ENCODE measurements at regions not wholly inside any gene's neighbourhood (a gene's known extent, or its start where the extent isn't known, plus 50 kb on each side); places are given as distances from the start of the nearest gene placed in this dataset.

- no peak for DNase-seq
Observed at GRCh38 chr4:60216752-60217151, 983.4 kb upstream of the ADGRL3 start.

- no peak for DNase-seq
Observed at GRCh38 chr4:60221866-60222265, 978.3 kb upstream of the ADGRL3 start.

- DNase-seq, result no peak
Observed at GRCh38 chr4:60223208-60223923, 976.8 kb upstream of the ADGRL3 start.

GRCh38 chr4:60241866-60242265, 958.3 kb upstream of the ADGRL3 start:
- no peak for DNase-seq

DNA sequence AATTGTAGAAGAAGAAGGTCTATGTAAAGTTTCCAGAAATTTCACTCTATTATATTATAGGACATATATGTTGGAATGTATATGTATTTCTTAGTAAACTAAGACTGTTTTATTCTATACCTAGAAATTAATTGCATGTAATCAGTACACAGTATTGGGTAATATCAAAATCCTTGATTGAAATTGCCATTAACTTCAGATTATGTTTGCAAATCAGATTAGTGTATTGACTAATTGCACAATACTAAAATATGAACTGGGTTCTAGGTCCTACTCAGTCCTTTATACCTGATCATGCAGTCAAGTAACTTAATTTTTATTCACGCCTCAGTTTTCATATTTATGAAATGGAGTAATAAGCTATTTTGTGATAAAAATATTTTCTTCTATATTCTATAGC, 950.3 kb upstream of the ADGRL3 start:
- no peak for DNase-seq

DNA sequence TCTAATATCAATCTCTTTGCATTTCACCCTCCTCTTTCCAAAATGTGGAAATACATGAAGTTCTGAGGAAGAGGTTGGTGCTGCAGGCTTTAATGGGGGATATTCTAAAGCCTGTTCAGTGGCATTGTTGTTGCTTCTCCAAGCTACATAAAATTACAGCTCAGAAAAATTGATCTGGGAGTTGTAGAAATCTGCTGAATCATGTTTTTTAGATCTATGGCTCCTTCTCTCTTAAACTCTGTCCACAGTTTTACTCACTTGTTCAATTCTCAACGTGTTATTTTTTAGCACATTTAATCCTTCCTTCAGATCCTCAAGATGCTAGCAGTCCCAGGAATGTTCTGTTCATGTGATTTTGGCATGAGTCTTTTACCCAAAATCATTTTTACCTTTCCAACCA, 949.5 kb upstream of the ADGRL3 start:
- DNase-seq, result no peak

DNA sequence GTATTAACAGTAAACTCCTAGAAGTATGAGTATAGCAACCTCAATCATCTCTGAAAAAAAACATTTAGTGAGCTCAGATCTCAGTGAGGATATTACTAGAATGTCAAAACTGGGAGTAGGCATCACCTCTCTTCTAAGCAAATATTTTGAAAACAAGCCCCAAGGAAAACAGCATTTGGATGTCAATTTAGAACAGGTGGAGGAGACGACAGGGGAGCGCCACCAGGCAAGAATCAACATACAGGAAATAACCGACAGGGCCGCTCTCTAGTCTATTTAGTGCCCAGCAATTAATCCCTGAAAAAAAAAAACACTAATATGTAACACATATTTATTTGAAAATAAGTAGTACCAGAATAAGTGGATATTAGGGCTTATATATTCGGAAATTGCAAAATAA, 940.3 kb upstream of the ADGRL3 start:
- DNase-seq, result no peak

DNA sequence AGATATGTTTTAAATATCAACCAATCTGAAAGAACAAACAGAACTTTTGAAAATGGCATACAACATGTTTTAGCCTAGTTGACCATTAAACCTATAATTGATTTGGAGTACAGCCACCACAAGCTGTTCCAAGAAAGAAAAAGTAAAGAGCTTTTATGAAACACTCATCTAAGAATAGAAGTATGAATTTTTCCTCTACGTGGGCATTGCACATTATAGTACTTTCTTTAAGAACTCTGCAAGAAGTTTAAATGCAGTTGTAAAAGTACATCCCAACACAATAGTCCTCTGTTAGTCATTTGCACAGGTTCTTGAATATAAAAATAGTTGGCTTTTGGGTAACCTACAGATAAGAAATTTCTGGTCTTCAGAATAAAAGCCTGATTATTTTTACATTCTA, 933.6 kb upstream of the ADGRL3 start:
- DNase-seq, result no peak

- DNase-seq, result no peak
Observed at GRCh38 chr4:60296386-60296785, 903.7 kb upstream of the ADGRL3 start.

- DNase-seq, result no peak
Observed at GRCh38 chr4:60313611-60314178, 886.4 kb upstream of the ADGRL3 start.

DNA sequence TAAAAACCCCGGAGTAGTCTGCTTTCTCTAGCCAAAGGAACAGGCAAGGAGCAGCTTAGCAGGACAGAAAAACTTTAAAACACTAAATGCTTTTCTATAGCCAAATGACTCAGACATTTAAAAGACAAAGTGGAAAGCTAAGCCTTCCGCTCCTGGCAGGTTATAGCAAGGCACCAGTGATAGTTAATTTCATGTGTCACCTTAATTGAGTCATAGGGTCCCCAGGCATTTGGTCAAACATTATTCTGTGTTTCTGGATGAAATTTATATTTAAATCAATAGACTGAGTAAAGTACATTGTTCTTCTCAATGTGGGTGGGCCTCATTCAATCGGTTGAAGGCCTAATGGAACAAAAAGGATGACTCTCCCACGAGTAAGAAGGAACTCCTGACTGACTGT, 885.7 kb upstream of the ADGRL3 start:
- DNase-seq, result no peak

GRCh38 chr4:60315586-60315985, 884.5 kb upstream of the ADGRL3 start:
- DNase-seq, result no peak

GRCh38 chr4:60326735-60327134, 873.4 kb upstream of the ADGRL3 start:
- no peak for DNase-seq

DNA sequence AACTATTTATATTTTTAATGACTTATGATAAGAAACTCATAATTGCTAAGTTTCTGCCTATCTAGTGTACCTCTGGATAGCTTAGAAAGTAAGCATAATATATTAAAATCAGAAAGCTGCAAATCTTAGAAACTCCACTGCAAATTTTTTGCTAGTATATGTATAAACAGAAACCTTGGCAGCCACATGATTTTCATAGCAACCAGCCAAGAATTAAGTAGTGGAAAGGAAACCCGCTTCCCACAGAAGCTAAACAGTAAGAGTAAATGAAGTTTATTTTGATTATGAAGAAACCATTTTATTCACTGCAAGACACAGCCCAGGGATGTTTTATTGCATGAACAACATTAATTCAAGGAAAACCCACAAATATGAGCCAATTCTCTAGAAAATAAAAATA, 872.5 kb upstream of the ADGRL3 start:
- DNase-seq, result no peak

DNA sequence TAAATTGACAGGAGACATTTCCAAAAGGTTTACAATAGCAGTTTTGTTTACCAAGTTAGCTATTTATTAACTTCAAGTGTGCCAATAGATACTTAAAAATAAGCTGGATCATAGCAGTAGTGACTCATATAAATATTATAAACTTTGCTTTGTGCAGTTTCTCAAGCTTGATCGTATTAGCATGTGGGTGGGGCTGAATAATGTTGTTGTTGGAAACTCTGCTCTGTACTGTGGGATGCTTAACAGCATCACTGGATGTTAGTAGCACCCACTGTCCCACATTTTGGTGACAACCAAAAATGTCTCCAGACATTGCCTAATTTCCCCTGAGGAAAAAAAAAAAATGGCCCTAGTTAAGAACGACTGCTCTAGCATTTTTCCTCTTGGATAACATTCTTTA, 855.2 kb upstream of the ADGRL3 start:
- DNase-seq, result no peak

- no peak for DNase-seq
Observed at GRCh38 chr4:60345392-60345791, 854.7 kb upstream of the ADGRL3 start.

GRCh38 chr4:60359746-60360367, 840.3 kb upstream of the ADGRL3 start:
- DNase-seq, result no peak

- no peak for DNase-seq
Observed at GRCh38 chr4:60365176-60365575, 835.0 kb upstream of the ADGRL3 start.

GRCh38 chr4:60366661-60367060, 833.5 kb upstream of the ADGRL3 start:
- no peak for DNase-seq

- no peak for DNase-seq
Observed at GRCh38 chr4:60368986-60369385, 831.1 kb upstream of the ADGRL3 start.

DNA sequence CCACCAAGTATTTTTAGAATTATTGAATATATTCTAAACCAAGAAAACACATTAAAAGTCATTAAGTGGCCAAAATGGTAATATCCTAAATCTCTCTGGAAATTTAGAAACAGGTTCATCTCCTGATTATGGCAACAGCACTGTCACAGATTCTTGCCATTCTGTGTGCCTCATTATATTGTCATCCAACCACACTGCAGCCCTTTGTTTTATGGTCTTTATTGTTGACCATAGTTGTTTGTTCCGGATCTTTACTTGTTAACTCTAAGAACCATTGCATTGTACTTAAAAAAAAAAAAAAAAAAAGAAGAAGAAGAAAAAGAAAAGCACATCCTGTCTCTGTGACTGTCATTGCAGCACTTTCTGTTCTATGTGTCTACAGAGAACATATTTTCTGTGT, 822.1 kb upstream of the ADGRL3 start:
- DNase-seq, result no peak

DNA sequence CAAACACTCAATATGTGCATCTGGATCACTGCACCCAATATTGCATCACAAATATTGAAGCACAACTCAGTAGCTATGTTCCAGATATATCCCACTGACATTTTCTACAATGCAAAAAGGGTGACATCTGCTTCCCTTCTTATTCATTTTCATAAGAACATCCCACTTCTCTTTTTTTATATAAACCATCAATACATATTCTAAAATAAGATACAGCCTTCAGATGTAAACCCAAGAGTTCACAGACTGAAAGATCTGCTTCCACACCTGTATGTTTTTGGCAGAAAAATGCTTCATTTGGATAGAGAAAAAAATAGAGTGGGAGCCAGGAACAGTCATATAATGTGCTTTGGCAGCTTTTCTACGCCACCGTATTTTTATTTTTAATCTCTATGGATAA, 815.6 kb upstream of the ADGRL3 start:
- DNase-seq, result no peak

DNA sequence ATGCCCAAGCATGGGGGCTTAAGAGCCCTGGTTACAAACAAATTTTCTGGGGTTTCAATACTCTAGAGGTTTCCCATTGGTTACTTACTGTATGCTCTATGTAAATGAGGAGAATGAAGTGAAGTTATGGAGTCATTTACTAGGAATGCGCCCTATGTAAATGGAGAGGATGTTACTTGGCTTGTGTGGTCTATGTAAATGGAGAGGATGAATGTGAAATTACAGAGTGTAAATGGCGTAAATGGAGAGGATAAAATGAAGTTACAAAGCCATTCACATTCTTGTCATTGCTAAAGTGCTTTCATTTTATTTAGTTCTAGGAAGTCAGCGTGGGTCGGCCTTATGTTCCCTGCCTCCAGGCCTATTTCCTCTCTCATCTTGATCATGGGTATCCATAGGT, 810.5 kb upstream of the ADGRL3 start:
- DNase-seq, result no peak

GRCh38 chr4:60396341-60397049, 803.6 kb upstream of the ADGRL3 start:
- no peak for DNase-seq

Data from stimulated activated CD4-positive, alpha-beta T cell treated with anti-CD3 and anti-CD28 coated beads, Interleukin-2, amount 100 ng/mL, for 24 hours (primary cell).